RKO (cell line): ENCODE measurements at regions not wholly inside any gene's neighbourhood (a gene's known extent, or its start where the extent isn't known, plus 50 kb on each side); places are given as distances from the start of the nearest gene placed in this dataset.
"Not testable (repeated sequence)": the region's sequence is repeated elsewhere in the genome, so short reads cannot be mapped to it uniquely, and the experiment has no call there.

ENCODE experiments used
- DNase-seq: peaks from one replicate; pipeline ENCODE4 v3.0.0-alpha.2; 2016; ENCODE audit warnings: low spot score

GRCh38 chr11:106497321-106497720 lies 419.9 kb downstream of the AASDHPPT start:
- no peak for DNase-seq

GRCh38 chr11:106497822-106498221 lies 420.4 kb downstream of the AASDHPPT start:
- no peak for DNase-seq

GRCh38 chr11:106503901-106504300 lies 426.4 kb downstream of the AASDHPPT start:
- no peak for DNase-seq

GRCh38 chr11:106507645-106508306 lies 430.3 kb downstream of the AASDHPPT start:
- no peak for DNase-seq

- no peak for DNase-seq
These were observed 437.2 kb downstream of the AASDHPPT start for GRCh38 chr11:106514706-106515105.

- DNase-seq = no peak
These were observed 440.0 kb downstream of the AASDHPPT start for GRCh38 chr11:106517426-106517825.

- DNase-seq = no peak
These were observed 442.9 kb downstream of the AASDHPPT start for GRCh38 chr11:106520146-106520912.

- DNase-seq = no peak
These were observed 443.5 kb downstream of the AASDHPPT start for GRCh38 chr11:106520920-106521319.

- DNase-seq = no peak
These were observed 445.7 kb downstream of the AASDHPPT start for GRCh38 chr11:106523171-106523570.

GRCh38 chr11:106523921-106524320 lies 446.5 kb downstream of the AASDHPPT start:
- DNase-seq = no peak

- DNase-seq = no peak
These were observed 447.0 kb downstream of the AASDHPPT start for GRCh38 chr11:106524436-106524835.

- DNase-seq = not testable (repeated sequence)
These were observed 454.2 kb downstream of the AASDHPPT start for GRCh38 chr11:106531648-106532047.

- no peak for DNase-seq
These were observed 455.6 kb downstream of the AASDHPPT start for GRCh38 chr11:106533046-106533445.

GRCh38 chr11:106540001-106540400 lies 462.5 kb downstream of the AASDHPPT start:
- DNase-seq = no peak

GRCh38 chr11:106548406-106548805 lies 469.9 kb downstream of the GUCY1A2 start:
- no peak for DNase-seq

- no peak for DNase-seq
These were observed 466.3 kb downstream of the GUCY1A2 start for GRCh38 chr11:106551744-106552673.

GRCh38 chr11:106552694-106553203 lies 465.5 kb downstream of the GUCY1A2 start:
- no peak for DNase-seq

- DNase-seq = no peak
These were observed 465.0 kb downstream of the GUCY1A2 start for GRCh38 chr11:106553304-106553703.

GRCh38 chr11:106555566-106556250 lies 462.6 kb downstream of the GUCY1A2 start:
- not testable (repeated sequence) for DNase-seq

GRCh38 chr11:106565326-106565725 lies 452.9 kb downstream of the GUCY1A2 start:
- DNase-seq = no peak

GRCh38 chr11:106568632-106569031 lies 449.6 kb downstream of the GUCY1A2 start:
- DNase-seq = no peak

- not testable (repeated sequence) for DNase-seq
These were observed 440.9 kb downstream of the GUCY1A2 start for GRCh38 chr11:106577384-106577783.
